HL-60 (cell line): ENCODE measurements at regions not wholly inside any gene's neighbourhood (a gene's known extent, or its start where the extent isn't known, plus 50 kb on each side); places are given as distances from the start of the nearest gene placed in this dataset.

ENCODE experiments used
- DNase-seq, 2 experiments: peaks; one replicate each; pipeline ENCODE4 v3.0.0-alpha.2; 2010 to 2020; ENCODE audit warnings: low read depth in 1 of 2, low spot score in 1 of 2
- H3K27ac ChIP-seq: fragments of 250-450 bp; sonication (Bioruptor Pico); replicated peaks from 2 replicates; pipeline ENCODE4 v1.5.1; 2020; ENCODE audit warnings: mild to moderate bottlenecking, moderate library complexity
- H3K27me3 ChIP-seq: fragments of 250-450 bp; sonication (Bioruptor Pico); 2 replicates; pipeline ENCODE4 v1.5.1; 2021; ENCODE audit warnings: mild to moderate bottlenecking, moderate library complexity; ENCODE audit not compliant: insufficient read depth, poor library complexity, severe bottlenecking
- H3K4me3 ChIP-seq: replicated peaks from 2 replicates; pipeline ENCODE4 v1.5.1; 2011; ENCODE audit warnings: mild to moderate bottlenecking, control low read depth, low read length; ENCODE audit not compliant: insufficient read depth
- GABPA ChIP-seq: IDR thresholded peaks from 2 replicates; pipeline ENCODE4 v1.6.1; 2012; ENCODE audit warnings: low read depth
- POLR2AphosphoS5 ChIP-seq: IDR thresholded peaks from 2 replicates; pipeline ENCODE4 v1.6.1; 2012; ENCODE audit warnings: low read depth
- SPI1 ChIP-seq: IDR thresholded peaks from 2 replicates; pipeline ENCODE4 v1.6.1; 2012; ENCODE audit warnings: low read depth, mild to moderate bottlenecking, borderline replicate concordance
- TF ChIP-seq, protein P1 (sequence below): IDR thresholded peaks from 2 replicates; pipeline ENCODE4 v1.6.1; 2012; ENCODE audit warnings: low read depth; ENCODE audit not compliant: insufficient replicate concordance
- TF ChIP-seq, protein P2 (sequence below): IDR thresholded peaks from one replicate; pipeline ENCODE4 v1.5.1; 2011; ENCODE audit warnings: low read length, control low read depth, inconsistent platforms; ENCODE audit not compliant: insufficient read depth

DNA sequence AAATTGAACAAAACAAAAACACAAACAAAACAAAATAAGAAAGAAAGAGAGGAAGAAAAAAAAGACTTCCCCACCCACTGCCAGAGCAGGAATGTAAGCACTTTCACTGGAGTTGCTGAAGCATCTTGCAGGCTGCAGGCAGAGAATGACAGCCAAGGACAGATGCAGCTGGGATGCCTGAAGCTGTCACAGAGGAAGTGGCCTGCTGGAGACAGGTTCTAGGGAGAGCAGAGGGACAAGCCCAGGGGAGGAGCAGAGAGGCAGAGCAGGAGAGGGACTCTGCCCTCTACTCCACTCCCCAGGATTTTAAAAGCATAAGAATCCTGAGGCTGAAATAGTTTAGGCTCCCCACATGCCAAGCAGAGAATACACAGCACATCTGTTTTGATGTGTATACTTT is 326.2 kb downstream of the TUSC7 start:
- Histone ChIP-seq H3K27ac (peak overlapping the region; percentile 33), H3K27me3 (no peaks in the 10 kb centered on the region), H3K4me3 (no peak overlapping the region)
- TF ChIP-seq GABPA (no peak), POLR2AphosphoS5 (no peak), SPI1 (no peak)
- TF ChIP-seq, protein P1, sequence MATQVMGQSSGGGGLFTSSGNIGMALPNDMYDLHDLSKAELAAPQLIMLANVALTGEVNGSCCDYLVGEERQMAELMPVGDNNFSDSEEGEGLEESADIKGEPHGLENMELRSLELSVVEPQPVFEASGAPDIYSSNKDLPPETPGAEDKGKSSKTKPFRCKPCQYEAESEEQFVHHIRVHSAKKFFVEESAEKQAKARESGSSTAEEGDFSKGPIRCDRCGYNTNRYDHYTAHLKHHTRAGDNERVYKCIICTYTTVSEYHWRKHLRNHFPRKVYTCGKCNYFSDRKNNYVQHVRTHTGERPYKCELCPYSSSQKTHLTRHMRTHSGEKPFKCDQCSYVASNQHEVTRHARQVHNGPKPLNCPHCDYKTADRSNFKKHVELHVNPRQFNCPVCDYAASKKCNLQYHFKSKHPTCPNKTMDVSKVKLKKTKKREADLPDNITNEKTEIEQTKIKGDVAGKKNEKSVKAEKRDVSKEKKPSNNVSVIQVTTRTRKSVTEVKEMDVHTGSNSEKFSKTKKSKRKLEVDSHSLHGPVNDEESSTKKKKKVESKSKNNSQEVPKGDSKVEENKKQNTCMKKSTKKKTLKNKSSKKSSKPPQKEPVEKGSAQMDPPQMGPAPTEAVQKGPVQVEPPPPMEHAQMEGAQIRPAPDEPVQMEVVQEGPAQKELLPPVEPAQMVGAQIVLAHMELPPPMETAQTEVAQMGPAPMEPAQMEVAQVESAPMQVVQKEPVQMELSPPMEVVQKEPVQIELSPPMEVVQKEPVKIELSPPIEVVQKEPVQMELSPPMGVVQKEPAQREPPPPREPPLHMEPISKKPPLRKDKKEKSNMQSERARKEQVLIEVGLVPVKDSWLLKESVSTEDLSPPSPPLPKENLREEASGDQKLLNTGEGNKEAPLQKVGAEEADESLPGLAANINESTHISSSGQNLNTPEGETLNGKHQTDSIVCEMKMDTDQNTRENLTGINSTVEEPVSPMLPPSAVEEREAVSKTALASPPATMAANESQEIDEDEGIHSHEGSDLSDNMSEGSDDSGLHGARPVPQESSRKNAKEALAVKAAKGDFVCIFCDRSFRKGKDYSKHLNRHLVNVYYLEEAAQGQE = no peak
- TF ChIP-seq, protein P2, sequence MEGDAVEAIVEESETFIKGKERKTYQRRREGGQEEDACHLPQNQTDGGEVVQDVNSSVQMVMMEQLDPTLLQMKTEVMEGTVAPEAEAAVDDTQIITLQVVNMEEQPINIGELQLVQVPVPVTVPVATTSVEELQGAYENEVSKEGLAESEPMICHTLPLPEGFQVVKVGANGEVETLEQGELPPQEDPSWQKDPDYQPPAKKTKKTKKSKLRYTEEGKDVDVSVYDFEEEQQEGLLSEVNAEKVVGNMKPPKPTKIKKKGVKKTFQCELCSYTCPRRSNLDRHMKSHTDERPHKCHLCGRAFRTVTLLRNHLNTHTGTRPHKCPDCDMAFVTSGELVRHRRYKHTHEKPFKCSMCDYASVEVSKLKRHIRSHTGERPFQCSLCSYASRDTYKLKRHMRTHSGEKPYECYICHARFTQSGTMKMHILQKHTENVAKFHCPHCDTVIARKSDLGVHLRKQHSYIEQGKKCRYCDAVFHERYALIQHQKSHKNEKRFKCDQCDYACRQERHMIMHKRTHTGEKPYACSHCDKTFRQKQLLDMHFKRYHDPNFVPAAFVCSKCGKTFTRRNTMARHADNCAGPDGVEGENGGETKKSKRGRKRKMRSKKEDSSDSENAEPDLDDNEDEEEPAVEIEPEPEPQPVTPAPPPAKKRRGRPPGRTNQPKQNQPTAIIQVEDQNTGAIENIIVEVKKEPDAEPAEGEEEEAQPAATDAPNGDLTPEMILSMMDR = no peak
- DNase-seq = no peak

DNA sequence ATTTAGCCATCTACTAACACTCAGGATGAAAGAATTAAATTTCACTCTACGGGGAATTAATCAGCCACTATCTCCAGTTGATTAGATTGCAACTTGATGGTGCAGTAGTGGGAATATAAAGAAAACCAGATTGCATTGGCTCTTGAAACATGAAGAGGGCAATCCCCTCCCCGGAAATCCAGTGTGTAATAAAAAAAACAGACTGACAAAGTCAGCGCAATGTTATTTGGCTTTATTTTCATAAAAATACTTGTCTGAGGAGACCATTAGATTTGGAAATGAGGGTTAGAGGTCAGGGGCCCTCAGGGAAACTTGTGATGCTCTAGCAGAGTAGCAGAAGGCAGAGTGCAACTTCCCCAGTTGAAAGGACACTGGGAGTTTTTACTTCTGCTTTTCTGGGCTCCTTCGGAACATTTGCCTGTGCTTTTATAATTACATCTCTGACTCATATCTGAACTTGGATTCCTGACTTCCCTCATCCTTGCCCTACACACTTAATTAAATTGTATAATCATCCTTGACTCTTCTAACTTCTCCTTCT is 326.8 kb downstream of the TUSC7 start:
- H3K4me3 ChIP-seq = no peak overlapping the region
- TF ChIP-seq SPI1 = peak; percentile 35; the same call in 1 of the 2 replicates
- TF ChIP-seq, protein P2 = no peak
- DNase-seq = peak; percentile 31 to 71

DNA sequence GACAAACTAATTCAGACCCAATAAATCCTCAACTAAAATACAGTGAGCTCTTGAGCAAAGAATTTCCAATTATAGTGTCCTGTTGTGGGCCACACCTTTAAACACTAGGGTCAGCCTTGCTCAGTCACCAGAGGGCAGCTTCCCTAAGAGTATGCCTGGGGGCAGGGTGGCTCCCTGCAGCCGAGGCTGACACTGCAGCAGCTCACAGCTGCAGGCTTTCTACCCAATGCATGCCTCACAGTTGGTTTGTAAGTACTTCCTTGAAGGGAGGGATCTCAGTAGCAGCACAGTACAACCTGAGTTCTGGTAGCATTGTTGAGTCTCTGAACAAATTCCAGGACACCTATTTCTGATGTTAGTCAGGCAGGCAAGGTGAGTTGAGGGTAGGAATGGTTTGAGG is 335.6 kb downstream of the TUSC7 start:
- no peak overlapping the region for H3K27ac ChIP-seq
- TF ChIP-seq, protein P2 = no peak
- no peak for TF ChIP-seq GABPA
- TF ChIP-seq, protein P1 = no peak
- TF ChIP-seq POLR2AphosphoS5 = no peak
- TF ChIP-seq SPI1 = no peak
- no peak for DNase-seq
- no peak overlapping the region for H3K4me3 ChIP-seq
- H3K27me3 ChIP-seq = no peaks in the 10 kb centered on the region

More for the DNA sequence above, 326.8 kb downstream of the TUSC7 start:
- Histone ChIP-seq H3K27ac (peak overlapping the region; percentile 33), H3K27me3 (no peaks in the 10 kb centered on the region)
